Smooth muscle cell of the brain vasculature (primary cell): ENCODE measurements at regions not wholly inside any gene's neighbourhood (a gene's known extent, or its start where the extent isn't known, plus 50 kb on each side); places are given as distances from the start of the nearest gene placed in this dataset.
"Not testable (repeated sequence)": the region's sequence is repeated elsewhere in the genome, so short reads cannot be mapped to it uniquely, and the experiment has no call there.

Experiments used
- DNase-seq: peaks from one replicate; pipeline ENCODE4 v3.0.0-alpha.2; 2012; ENCODE audit warnings: low read depth, low spot score

GRCh38 chr4:137468836-137469235 lies 63.5 kb downstream of the PCDH18 start:
- no peak for DNase-seq

- no peak for DNase-seq
These were observed 64.8 kb downstream of the PCDH18 start for GRCh38 chr4:137467537-137467936.

DNA sequence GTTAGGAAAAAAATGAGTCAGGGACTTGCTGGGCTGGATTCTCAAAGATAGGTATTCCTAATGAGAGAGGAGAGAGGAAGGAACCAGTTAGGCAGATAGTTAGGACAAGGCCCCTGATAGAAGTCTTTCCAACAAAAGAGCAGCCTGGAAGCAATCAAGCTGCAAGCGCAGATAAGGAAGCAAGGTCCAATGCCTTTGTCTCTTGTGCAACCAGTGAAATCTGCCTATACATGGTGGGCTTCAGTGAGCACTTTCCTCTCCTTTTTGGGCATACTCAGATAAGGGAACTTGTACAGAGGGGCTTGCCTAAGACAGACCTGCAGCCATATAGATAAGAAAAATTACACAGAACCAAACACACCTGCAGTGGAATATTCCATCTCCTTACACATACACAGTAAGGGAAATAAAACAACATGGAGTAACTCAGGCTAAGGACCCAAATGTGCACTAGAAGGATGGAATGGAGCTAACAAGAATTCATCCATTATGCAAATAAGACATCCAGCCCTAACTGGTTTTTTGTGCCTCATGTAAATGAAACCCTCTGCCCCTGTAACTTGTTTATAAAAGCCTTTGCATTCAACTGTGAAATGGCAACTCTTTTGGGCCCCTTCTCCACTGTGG lies 68.8 kb downstream of the PCDH18 start:
- DNase-seq, result no peak

DNA sequence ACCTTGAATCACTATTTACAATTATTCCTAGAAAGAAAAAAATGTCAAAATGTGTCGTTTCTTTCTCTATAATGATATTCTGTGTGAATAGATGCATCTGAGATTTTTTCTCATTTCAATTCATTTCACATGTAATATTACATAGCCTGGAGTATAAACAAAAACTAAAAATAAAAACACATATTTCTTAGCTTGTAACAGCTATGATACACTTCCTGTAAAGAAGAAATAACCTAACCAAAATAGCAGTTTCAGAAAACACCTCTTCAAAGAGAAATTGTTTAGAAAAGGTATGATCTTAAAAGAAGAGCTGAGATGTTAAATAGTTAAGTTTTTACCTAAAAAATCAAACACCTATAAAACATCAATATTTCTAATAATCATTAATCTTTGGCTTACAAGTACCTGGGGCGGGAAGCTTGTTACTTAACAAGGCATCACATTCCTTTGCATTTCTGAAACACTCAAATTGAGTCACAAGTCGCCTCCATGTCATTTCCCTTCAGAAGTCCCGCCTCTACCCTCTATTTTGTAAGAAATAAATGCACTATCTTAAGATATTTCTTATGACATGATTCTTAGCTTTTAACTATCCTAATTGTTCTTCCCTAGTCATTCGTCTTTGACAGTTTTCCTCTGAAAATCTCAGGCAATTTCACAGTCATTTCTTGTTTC lies 76.5 kb downstream of the PCDH18 start:
- no peak for DNase-seq

DNA sequence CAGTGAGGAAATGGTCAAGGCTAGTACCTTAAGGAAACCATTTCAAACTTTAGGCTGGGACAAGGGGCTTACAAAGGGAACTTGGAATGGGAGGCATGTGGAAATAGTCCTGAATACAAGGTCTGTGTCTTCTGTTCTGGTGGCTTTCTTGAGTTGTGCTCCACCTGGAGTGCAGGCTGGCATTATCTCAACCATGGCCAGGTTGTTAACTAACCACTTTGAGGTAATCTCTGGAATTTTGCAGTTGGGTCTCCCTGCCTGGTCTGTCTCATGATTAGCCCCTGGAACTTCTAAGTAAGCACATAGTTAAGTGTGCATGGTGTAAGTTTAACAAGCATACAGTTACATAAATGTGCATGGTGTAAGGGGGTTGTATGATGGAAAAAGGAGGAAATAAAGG lies 77.5 kb downstream of the PCDH18 start:
- DNase-seq, result no peak

GRCh38 chr4:137452799-137453198 lies 79.5 kb downstream of the PCDH18 start:
- no peak for DNase-seq

DNA sequence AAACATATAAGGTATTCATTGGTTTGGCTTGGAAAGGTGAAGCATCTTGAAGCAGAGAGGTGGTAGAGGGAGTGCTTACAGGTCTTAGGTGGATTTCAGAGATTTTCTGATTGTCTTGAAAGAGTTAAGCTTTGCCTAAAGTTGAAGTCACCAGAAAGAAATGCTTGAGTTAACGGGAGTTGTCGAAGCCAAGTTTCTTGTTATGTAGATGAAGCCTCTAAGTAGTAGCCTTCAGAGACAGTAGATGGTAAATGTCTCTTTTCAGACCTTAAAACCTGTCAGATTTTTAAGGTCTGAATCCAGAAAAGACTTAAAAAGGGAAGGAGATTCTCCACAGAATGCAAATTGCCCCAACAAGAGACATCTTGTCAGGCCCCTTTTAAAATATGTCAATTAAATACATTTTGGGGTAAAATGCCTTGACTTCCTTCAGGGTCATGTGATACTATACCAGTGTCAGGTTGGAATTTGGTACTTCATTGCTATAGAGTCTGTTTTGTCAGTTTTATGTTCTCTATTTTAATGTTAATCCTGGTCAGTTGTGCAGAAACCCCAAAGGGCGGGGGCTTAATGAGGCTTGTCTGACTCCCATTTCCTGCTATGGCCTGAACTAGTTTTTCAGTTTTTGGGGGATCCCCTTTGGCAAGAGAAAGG lies 81.0 kb downstream of the PCDH18 start:
- no peak for DNase-seq

GRCh38 chr4:137448402-137448801 lies 83.9 kb downstream of the PCDH18 start:
- no peak for DNase-seq

DNA sequence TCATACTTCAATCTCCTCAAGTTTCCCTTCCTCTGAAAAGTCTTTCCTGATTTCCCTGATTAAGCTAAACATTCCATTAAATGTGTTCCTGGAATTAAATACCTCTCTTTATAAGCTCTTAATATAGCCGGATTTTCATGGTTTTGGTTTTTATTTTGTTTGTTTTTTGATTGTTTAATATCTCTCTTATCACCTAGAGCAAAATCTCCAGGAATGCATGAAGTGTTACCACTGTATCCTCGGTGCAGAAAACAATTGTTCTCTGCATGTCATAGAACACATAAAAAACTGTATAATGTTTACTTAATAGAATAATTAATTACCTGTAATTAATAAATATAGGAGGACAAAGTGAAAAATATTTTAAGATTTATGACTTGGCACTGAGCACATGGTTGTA lies 86.2 kb downstream of the PCDH18 start:
- DNase-seq, result no peak

DNA sequence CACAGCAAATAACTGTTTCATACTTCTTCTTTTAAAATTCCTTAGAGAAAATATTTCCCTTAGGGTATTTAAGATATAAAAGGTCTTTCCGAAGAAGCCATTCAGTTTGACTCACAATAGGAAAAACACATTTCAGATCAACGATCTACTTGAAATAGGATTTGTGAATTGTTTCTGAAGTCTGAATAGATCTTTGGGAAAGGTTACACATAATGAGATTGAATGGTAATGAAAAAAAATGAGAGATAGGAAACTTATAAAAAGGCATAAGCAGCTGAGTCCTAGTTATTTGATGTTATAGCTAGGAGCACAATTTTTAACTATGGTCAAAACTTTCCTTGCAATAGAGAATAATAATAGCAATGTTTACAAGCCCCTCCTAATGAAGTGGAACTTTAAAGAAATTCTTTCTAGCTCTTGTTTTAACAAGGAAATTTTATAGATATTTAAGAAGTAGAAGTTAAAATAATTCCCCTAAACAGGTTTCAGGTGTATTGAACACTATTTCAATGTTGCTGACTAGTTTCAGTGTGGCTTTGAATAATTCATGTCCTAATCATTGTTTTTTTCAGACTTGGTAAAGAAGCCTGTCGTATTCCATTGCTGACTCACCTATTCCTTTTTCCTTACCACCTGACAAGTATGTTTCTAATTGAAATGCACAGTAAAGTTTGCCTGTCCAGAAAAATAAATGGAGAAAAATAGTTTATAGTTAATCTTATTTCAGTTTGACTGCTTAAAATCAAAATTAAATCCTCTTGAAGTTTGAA lies 89.1 kb downstream of the PCDH18 start:
- DNase-seq, result no peak

GRCh38 chr4:137432446-137433311 lies 99.6 kb downstream of the PCDH18 start:
- no peak for DNase-seq

- no peak for DNase-seq
These were observed 102.1 kb downstream of the PCDH18 start for GRCh38 chr4:137430171-137430570.

- no peak for DNase-seq
These were observed 104.9 kb downstream of the PCDH18 start for GRCh38 chr4:137427411-137427810.

DNA sequence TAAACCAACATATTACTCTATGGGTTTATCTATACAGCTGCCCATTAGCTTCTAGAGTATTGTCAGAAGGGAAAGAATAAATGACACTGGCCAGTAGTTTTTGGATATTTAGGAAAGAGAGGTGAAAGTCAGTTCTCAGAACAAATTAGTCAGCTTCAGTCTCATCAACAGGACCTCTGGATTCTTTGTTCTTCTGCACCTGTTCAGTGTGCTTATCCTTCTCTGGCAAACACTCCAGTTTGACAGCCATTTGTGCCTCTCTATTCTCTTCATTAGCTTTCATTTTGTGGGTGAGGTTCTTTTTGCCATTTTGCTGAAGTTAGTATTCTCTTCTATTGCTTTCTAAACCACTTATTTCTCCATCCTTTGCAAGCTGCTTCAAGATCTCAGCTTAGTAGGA lies 107.0 kb downstream of the PCDH18 start:
- no peak for DNase-seq

GRCh38 chr4:137422666-137423065 lies 109.6 kb downstream of the PCDH18 start:
- peak; percentile 21 for DNase-seq

- DNase-seq, result no peak
These were observed 110.5 kb downstream of the PCDH18 start for GRCh38 chr4:137421796-137422195.

GRCh38 chr4:137420901-137421396 lies 111.3 kb downstream of the PCDH18 start:
- no peak for DNase-seq

GRCh38 chr4:137417676-137418075 lies 114.6 kb downstream of the PCDH18 start:
- no peak for DNase-seq

- DNase-seq, result no peak
These were observed 117.5 kb downstream of the PCDH18 start for GRCh38 chr4:137414802-137415201.

DNA sequence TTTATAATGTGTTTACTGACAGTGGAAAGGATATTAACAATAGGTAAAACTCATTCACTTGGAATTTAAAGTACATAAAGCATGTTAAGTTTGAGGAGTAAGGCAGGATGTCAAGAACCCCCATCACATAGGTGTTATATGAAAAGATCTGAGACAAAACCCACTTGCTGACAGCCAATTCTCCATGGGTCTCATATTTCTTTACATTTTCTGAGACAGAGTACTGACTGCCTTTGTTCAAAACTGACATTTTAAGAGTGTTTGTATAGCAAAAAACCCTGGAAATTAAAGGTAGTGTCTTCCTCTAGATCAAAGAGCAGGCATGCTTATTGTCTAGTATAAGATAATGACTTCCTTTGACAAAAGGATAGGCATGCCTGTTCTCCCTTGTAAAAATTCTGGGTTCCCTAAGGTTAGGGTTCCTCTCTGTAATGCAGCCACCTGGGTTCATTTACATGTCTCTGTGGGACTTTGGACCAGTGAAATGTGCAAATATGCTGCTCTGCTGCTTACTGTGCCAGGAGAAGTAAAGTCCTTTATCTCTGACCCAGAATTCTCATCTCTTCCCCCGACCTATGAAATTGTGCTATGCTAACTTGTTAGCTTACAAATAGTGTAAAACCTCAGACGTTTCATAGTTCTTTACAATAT lies 123.6 kb downstream of the PCDH18 start:
- no peak for DNase-seq

GRCh38 chr4:137405833-137406232 lies 126.5 kb downstream of the PCDH18 start:
- DNase-seq, result not testable (repeated sequence)
